ENCODE measurements at regions not wholly inside any gene's neighbourhood (a gene's known extent, or its start where the extent isn't known, plus 50 kb on each side); places are given as distances from the start of the nearest gene placed in this dataset.

DNA sequence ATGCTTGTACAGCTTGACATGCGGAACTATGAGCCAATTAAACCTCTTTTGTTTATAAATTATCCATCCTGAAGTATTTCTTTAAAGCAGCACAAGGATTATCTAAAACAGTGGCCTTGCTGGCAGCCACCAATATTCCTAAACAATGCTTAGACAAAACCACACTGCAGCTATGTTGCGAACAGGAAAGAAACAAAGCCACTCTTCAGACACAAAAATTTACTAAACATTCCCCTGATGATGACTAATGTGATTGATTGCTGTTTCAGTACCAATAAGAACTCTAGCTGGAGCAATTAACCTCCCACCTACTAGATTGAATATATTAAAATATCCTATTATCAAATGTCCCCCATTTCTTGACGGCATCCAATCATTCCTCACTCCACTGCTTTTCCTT is 325.8 kb upstream of the REG3G start:
- no peak overlapping the region for H3K4me3 ChIP-seq (ENCODE audit: low read length)
- H3K23ac ChIP-seq (ENCODE audit: low read length): no peak overlapping the region
- H2BK15ac ChIP-seq (replicated peaks; ENCODE audit: low read depth): no peak overlapping the region
- no peak overlapping the region for H4K8ac ChIP-seq (ENCODE audit: low read depth, low read length)
- H3K18ac ChIP-seq (ENCODE audit: low read length): no peak overlapping the region
- no peaks in the 10 kb centered on the region for H3K27me3 ChIP-seq (ENCODE audit: insufficient read depth, low read length, poor library complexity)
- H2AK5ac ChIP-seq (ENCODE audit: low read length): no peak overlapping the region
- H2BK5ac ChIP-seq (ENCODE audit: low read length): no peak overlapping the region
- no peak overlapping the region for H2BK120ac ChIP-seq (ENCODE audit: low read depth, low read length)
- H3K79me2 ChIP-seq (ENCODE audit: control insufficient read depth, insufficient read depth, low read length): no peaks in the 10 kb centered on the region
- no peak overlapping the region for H3K4me2 ChIP-seq (ENCODE audit: low read length)
- DNase-seq: no peak
- H4K5ac ChIP-seq (ENCODE audit: low read length): no peak overlapping the region
- no peaks in the 10 kb centered on the region for H3K79me1 ChIP-seq (ENCODE audit: low read length)
- H3K27ac ChIP-seq (ENCODE audit: low read depth, low read length): no peak overlapping the region
- no peaks in the 10 kb centered on the region for H3K4me1 ChIP-seq (ENCODE audit: control insufficient read depth, low read depth, low read length)
- no peaks in the 10 kb centered on the region for H3K36me3 ChIP-seq (ENCODE audit: control insufficient read depth, insufficient read depth, low read length)
- no peak overlapping the region for H3K9ac ChIP-seq (ENCODE audit: low read length)
- no CpG with 5 or more reads among the region's 3 CpGs for WGBS (ENCODE audit: extremely low coverage, insufficient coverage, low lambda C conversion rate)
- H3K56ac ChIP-seq (ENCODE audit: low read length): no peak overlapping the region
- H3K4ac ChIP-seq (ENCODE audit: low read depth, low read length): no peak overlapping the region

DNA sequence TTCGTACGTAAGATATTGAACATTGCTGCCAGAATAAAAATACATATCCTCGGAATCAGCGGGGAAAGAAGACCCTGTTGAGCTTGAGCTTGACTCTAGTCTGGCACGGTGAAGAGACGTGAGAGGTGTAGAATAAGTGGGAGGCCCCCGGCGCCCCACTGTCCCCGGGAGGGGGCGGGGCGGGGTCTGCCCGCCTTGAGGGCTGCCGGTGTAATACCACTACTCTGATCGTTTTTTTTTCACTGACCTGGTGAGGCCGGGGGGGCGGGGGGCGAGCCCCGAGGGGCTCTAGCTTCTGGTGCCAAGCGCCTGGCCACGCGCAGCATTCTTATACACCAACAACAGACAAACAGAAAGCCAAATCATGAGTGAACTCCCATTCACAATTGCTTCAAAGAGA is 324.0 kb upstream of the REG3G start:
- Histone ChIP-seq H3K79me1 (ENCODE audit: low read length) (no peaks in the 10 kb centered on the region), H3K27me3 (ENCODE audit: insufficient read depth, low read length, poor library complexity) (no peaks in the 10 kb centered on the region), H3K9ac (ENCODE audit: low read length) (no peak overlapping the region), H2BK120ac (ENCODE audit: low read depth, low read length) (no peak overlapping the region), H3K56ac (ENCODE audit: low read length) (no peak overlapping the region), H3K4ac (ENCODE audit: low read depth, low read length) (no peak overlapping the region), H3K4me3 (ENCODE audit: low read length) (no peak overlapping the region), H2AK5ac (ENCODE audit: low read length) (no peak overlapping the region), H3K79me2 (ENCODE audit: control insufficient read depth, insufficient read depth, low read length) (no peaks in the 10 kb centered on the region), H3K4me2 (ENCODE audit: low read length) (no peak overlapping the region), H4K8ac (ENCODE audit: low read depth, low read length) (no peak overlapping the region), H3K18ac (ENCODE audit: low read length) (no peak overlapping the region), H2BK5ac (ENCODE audit: low read length) (no peak overlapping the region), H3K4me1 (ENCODE audit: control insufficient read depth, low read depth, low read length) (no peaks in the 10 kb centered on the region), H2BK15ac (replicated peaks; ENCODE audit: low read depth) (no peak overlapping the region), H3K23ac (ENCODE audit: low read length) (no peak overlapping the region), H3K36me3 (ENCODE audit: control insufficient read depth, insufficient read depth, low read length) (no peaks in the 10 kb centered on the region), H3K27ac (ENCODE audit: low read depth, low read length) (no peak overlapping the region), H4K5ac (ENCODE audit: low read length) (no peak overlapping the region)
- WGBS (ENCODE audit: extremely low coverage, insufficient coverage, low lambda C conversion rate): no CpG with 5 or more reads among the region's 21 CpGs
- peak; percentile 5 for DNase-seq

DNA sequence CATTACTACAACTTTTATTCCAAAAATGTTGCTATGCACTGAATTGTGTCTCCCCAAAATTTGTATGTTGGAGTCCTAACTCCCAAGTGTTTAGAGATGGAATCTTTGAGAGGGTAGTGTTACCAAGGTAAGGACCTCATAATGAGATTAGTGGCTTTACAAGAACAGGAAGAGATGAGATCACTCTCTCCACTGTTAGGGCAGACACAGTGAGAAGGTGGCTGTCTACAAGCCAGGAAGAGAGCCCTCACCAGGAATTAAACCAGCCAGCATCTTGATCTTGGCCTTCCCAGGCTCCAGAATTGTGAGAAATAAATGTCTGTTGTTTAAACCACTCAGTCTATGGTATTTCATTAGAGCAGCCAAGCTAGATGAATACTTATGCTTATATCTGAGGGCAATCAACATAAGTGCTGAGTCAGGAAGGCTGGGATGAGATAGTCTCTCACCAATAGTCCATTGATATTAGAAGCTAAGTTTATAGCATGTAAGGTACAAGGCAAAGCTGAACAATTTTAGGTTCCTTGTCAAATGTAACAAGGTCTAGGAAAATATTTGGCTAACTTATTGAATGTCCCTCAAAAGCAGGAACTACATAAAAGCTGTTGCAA is 317.6 kb upstream of the REG3G start:
- H3K27ac ChIP-seq (ENCODE audit: low read depth, low read length): no peak overlapping the region
- no peaks in the 10 kb centered on the region for H3K27me3 ChIP-seq (ENCODE audit: insufficient read depth, low read length, poor library complexity)
- H2BK5ac ChIP-seq (ENCODE audit: low read length): no peak overlapping the region
- no peak overlapping the region for H3K23ac ChIP-seq (ENCODE audit: low read length)
- H3K4me3 ChIP-seq (ENCODE audit: low read length): no peak overlapping the region
- no peaks in the 10 kb centered on the region for H3K79me2 ChIP-seq (ENCODE audit: control insufficient read depth, insufficient read depth, low read length)
- H3K79me1 ChIP-seq (ENCODE audit: low read length): no peaks in the 10 kb centered on the region
- peak; percentile 79 for DNase-seq
- H4K8ac ChIP-seq (ENCODE audit: low read depth, low read length): no peak overlapping the region
- no peak overlapping the region for H3K4ac ChIP-seq (ENCODE audit: low read depth, low read length)
- no peak overlapping the region for H4K5ac ChIP-seq (ENCODE audit: low read length)
- H3K56ac ChIP-seq (ENCODE audit: low read length): no peak overlapping the region
- H3K9ac ChIP-seq (ENCODE audit: low read length): no peak overlapping the region
- H3K36me3 ChIP-seq (ENCODE audit: control insufficient read depth, insufficient read depth, low read length): no peaks in the 10 kb centered on the region
- no peak overlapping the region for H2AK5ac ChIP-seq (ENCODE audit: low read length)
- H3K4me1 ChIP-seq (ENCODE audit: control insufficient read depth, low read depth, low read length): no peaks in the 10 kb centered on the region
- H2BK120ac ChIP-seq (ENCODE audit: low read depth, low read length): no peak overlapping the region
- no peak overlapping the region for H3K4me2 ChIP-seq (ENCODE audit: low read length)
- peak overlapping the region; percentile 75 for H3K18ac ChIP-seq (ENCODE audit: low read length)
- H2BK15ac ChIP-seq (replicated peaks; ENCODE audit: low read depth): no peak overlapping the region

DNA sequence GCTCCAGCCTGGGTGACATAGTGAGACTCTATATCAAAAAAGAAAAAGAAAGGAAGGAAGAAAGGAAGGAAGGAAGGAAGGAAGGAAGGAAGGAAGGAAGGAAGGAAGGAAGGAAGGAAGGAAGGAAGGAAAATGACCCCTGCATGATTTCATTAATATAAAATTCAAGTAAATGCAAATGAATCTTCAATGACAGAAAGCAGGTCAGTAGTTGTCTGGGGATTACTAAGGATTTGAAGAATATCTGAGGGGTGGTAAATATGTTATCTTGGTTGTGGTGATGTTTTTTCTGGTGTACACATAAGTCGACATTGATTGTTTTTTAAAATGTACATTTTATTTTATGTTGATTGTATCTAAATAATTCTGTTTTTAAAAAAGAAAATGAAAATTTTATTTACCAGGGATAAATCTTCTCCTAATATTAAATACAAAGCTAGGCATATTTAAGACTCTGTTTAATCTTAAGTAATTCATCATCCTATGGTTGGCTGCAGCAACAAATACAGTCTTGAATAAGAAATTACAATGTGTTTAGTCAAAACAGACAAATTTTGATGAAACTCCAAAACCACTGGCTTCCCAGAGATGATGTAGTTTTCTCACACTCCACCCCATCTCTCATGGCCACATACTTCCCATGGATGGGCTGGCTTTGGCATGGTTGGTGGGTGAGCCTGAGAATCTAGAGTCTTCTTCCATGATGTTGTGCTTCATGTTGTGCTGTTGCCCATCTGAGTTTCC is 314.7 kb upstream of the REG3G start:
- no peak overlapping the region for H2BK5ac ChIP-seq (ENCODE audit: low read length)
- H3K23ac ChIP-seq (ENCODE audit: low read length): no peak overlapping the region
- no peak overlapping the region for H3K4ac ChIP-seq (ENCODE audit: low read depth, low read length)
- H3K4me2 ChIP-seq (ENCODE audit: low read length): no peak overlapping the region
- H3K79me2 ChIP-seq (ENCODE audit: control insufficient read depth, insufficient read depth, low read length): no peaks in the 10 kb centered on the region
- H3K56ac ChIP-seq (ENCODE audit: low read length): no peak overlapping the region
- no peak overlapping the region for H3K27ac ChIP-seq (ENCODE audit: low read depth, low read length)
- H3K27me3 ChIP-seq (ENCODE audit: insufficient read depth, low read length, poor library complexity): no peaks in the 10 kb centered on the region
- no peak overlapping the region for H2BK15ac ChIP-seq (replicated peaks; ENCODE audit: low read depth)
- no peaks in the 10 kb centered on the region for H3K79me1 ChIP-seq (ENCODE audit: low read length)
- H3K9ac ChIP-seq (ENCODE audit: low read length): no peak overlapping the region
- H3K18ac ChIP-seq (ENCODE audit: low read length): no peak overlapping the region
- DNase-seq: no peak
- H3K4me3 ChIP-seq (ENCODE audit: low read length): no peak overlapping the region
- no peaks in the 10 kb centered on the region for H3K36me3 ChIP-seq (ENCODE audit: control insufficient read depth, insufficient read depth, low read length)
- no peak overlapping the region for H4K8ac ChIP-seq (ENCODE audit: low read depth, low read length)
- H2AK5ac ChIP-seq (ENCODE audit: low read length): no peak overlapping the region
- H2BK120ac ChIP-seq (ENCODE audit: low read depth, low read length): no peak overlapping the region
- WGBS (ENCODE audit: extremely low coverage, insufficient coverage, low lambda C conversion rate): no CpG with 5 or more reads among the region's 1 CpG
- no peak overlapping the region for H4K5ac ChIP-seq (ENCODE audit: low read length)
- no peaks in the 10 kb centered on the region for H3K4me1 ChIP-seq (ENCODE audit: control insufficient read depth, low read depth, low read length)

DNA sequence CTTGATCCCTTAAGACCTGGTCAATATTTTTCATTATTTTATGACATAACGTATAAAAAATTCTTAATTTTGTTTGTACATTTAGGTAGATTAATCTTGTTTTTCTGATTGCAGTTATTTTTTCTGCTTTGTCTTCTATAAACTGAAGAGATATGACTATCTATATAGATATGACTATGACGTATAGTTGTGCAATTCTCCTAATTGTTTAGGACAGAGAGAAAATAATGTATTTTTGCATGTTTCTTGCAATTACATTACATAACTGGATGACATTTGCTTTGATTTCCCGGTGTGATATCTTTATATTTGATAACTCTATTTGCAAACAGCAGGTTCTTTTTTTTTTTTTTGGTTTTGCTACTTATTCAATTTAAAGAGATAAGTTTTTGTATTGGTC is 310.2 kb upstream of the REG3G start:
- Histone ChIP-seq H3K79me1 (ENCODE audit: low read length) (no peaks in the 10 kb centered on the region), H3K4me2 (ENCODE audit: low read length) (no peak overlapping the region), H4K5ac (ENCODE audit: low read length) (no peak overlapping the region), H3K23ac (ENCODE audit: low read length) (no peak overlapping the region), H2BK15ac (replicated peaks; ENCODE audit: low read depth) (no peak overlapping the region), H2AK5ac (ENCODE audit: low read length) (no peak overlapping the region), H4K8ac (ENCODE audit: low read depth, low read length) (no peak overlapping the region), H3K56ac (ENCODE audit: low read length) (no peak overlapping the region), H2BK5ac (ENCODE audit: low read length) (no peak overlapping the region), H3K4ac (ENCODE audit: low read depth, low read length) (no peak overlapping the region), H2BK120ac (ENCODE audit: low read depth, low read length) (no peak overlapping the region), H3K27ac (ENCODE audit: low read depth, low read length) (no peak overlapping the region), H3K36me3 (ENCODE audit: control insufficient read depth, insufficient read depth, low read length) (no peaks in the 10 kb centered on the region), H3K27me3 (ENCODE audit: insufficient read depth, low read length, poor library complexity) (no peaks in the 10 kb centered on the region), H3K4me1 (ENCODE audit: control insufficient read depth, low read depth, low read length) (no peaks in the 10 kb centered on the region), H3K79me2 (ENCODE audit: control insufficient read depth, insufficient read depth, low read length) (no peaks in the 10 kb centered on the region), H3K4me3 (ENCODE audit: low read length) (no peak overlapping the region), H3K18ac (ENCODE audit: low read length) (no peak overlapping the region), H3K9ac (ENCODE audit: low read length) (no peak overlapping the region)
- no peak for DNase-seq
- no CpG with 5 or more reads among the region's 3 CpGs for WGBS (ENCODE audit: extremely low coverage, insufficient coverage, low lambda C conversion rate)

DNA sequence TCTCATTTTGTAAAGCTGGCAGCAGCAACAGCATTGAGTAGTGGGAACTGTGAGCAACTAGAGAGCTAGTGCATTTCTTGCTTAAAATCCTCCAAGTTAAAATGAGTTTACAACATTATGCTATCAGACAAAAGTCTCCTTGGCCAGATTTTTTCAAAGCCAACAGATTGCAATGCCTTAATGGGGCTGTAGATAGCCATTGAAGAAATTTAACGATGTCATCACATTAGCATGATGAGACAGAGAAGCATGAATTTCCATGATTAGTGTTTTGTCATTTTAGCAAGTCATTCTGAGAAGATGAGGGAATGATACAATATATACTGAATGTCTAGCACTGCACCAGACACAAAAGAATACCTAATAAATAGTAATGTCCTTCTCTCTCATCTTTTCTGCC is 307.5 kb upstream of the REG3G start:
- H3K27ac ChIP-seq (ENCODE audit: low read depth, low read length): no peak overlapping the region
- H4K5ac ChIP-seq (ENCODE audit: low read length): no peak overlapping the region
- no peak overlapping the region for H4K8ac ChIP-seq (ENCODE audit: low read depth, low read length)
- no peaks in the 10 kb centered on the region for H3K27me3 ChIP-seq (ENCODE audit: insufficient read depth, low read length, poor library complexity)
- no peak overlapping the region for H3K4me3 ChIP-seq (ENCODE audit: low read length)
- no CpG with 5 or more reads among the region's 1 CpG for WGBS (ENCODE audit: extremely low coverage, insufficient coverage, low lambda C conversion rate)
- no peak overlapping the region for H3K18ac ChIP-seq (ENCODE audit: low read length)
- H3K23ac ChIP-seq (ENCODE audit: low read length): no peak overlapping the region
- no peaks in the 10 kb centered on the region for H3K79me2 ChIP-seq (ENCODE audit: control insufficient read depth, insufficient read depth, low read length)
- DNase-seq: peak; percentile 78
- no peaks in the 10 kb centered on the region for H3K36me3 ChIP-seq (ENCODE audit: control insufficient read depth, insufficient read depth, low read length)
- H3K56ac ChIP-seq (ENCODE audit: low read length): no peak overlapping the region
- H2BK5ac ChIP-seq (ENCODE audit: low read length): no peak overlapping the region
- H2AK5ac ChIP-seq (ENCODE audit: low read length): no peak overlapping the region
- H2BK15ac ChIP-seq (replicated peaks; ENCODE audit: low read depth): no peak overlapping the region
- peak overlapping the region; percentile 92 for H2BK120ac ChIP-seq (ENCODE audit: low read depth, low read length)
- H3K79me1 ChIP-seq (ENCODE audit: low read length): no peaks in the 10 kb centered on the region
- H3K4ac ChIP-seq (ENCODE audit: low read depth, low read length): no peak overlapping the region
- H3K9ac ChIP-seq (ENCODE audit: low read length): no peak overlapping the region
- H3K4me2 ChIP-seq (ENCODE audit: low read length): no peak overlapping the region
- H3K4me1 ChIP-seq (ENCODE audit: control insufficient read depth, low read depth, low read length): no peaks in the 10 kb centered on the region
